ENCODE measurements at regions not wholly inside any gene's neighbourhood (a gene's known extent, or its start where the extent isn't known, plus 50 kb on each side); places are given as distances from the start of the nearest gene placed in this dataset.
"Not testable (repeated sequence)": the region's sequence is repeated elsewhere in the genome, so short reads cannot be mapped to it uniquely, and the experiment has no call there.

DNA sequence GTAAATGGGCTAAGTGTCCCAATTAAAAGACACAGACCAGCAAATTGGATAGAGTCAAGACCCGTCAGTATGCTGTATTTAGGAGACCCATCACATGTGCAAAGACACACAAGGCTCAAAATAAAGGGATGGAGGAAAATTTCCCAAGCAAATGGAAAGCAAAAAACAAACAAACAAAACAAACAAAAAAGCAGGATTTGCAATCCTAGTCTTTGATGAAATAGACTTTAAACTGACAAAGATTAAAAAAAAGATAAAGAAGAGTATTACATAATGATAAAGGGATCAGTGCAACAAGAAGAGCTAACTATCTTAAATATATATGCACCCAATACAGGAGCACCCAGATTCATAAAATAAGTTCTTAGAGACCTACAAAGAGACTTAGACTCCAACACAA is 429.6 kb downstream of the MAT2B start:
- dilution Hi-C loops (cut with MboI; ENCODE audit: extremely low pct_ligation_motif_present, low sequenced_read_pairs); H3K27me3 ChIP-seq (ENCODE audit: control insufficient read depth in 2 of 2, insufficient read depth in 2 of 2, low read length in 2 of 2); POLR2A ChIA-PET; H4K20me1 ChIP-seq (replicated peaks; ENCODE audit: control insufficient read depth, extremely low read depth, insufficient read depth, low read length); CTCF ChIA-PET; intact Hi-C loops (cut with micrococcal nuclease); H3K9me1 ChIP-seq (replicated peaks; ENCODE audit: control insufficient read depth, extremely low read depth, insufficient read depth, low read length); BruUV-seq (replicated peaks); H3K79me2 ChIP-seq (ENCODE audit: control insufficient read depth, insufficient read depth, low read length); H3K4me2 ChIP-seq (ENCODE audit: insufficient read depth, low read length); H3K4me1 ChIP-seq (ENCODE audit: control insufficient read depth, extremely low read depth, insufficient read depth, low read length); H3K4me3 ChIP-seq (replicated peaks in 1 of 3; ENCODE audit: insufficient read depth in 1 of 3, low read depth in 1 of 3, low read length in 3 of 3); H3K9ac ChIP-seq (replicated peaks; ENCODE audit: extremely low read depth, insufficient read depth, low read length); H3K9me3 ChIP-seq (replicated peaks; ENCODE audit: control insufficient read depth, insufficient read depth, low read length); FAIRE-seq; H3K27ac ChIP-seq (ENCODE audit: insufficient read depth, low read depth, low read length); H2AFZ ChIP-seq (ENCODE audit: low read depth, low read length); DNase-seq (ENCODE audit: low read depth, low spot score); H3K36me3 ChIP-seq (ENCODE audit: control insufficient read depth in 2 of 2, extremely low read depth in 1 of 2, insufficient read depth in 2 of 2, low read length in 2 of 2): not testable (repeated sequence)

DNA sequence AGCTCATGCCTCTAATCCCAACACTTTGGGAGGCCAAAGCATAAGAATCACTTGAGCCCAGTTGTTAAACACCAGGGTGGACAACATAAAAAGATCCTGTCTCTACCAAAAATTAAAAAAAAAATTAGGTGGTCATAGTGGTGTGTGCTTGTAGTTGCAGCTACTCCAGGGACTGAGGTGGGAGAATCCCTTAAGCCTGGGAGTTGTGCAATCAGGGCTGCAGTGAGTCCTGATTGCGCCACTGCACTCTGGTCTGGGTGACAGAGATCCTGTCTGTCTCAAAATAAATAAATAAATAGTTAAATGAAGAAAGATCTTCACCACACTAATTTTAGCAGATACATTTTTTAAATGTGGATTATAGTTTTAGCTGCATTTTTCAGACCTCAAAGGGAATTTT is 433.2 kb downstream of the MAT2B start:
- FAIRE-seq (no peak), DNase-seq (ENCODE audit: low read depth, low spot score) (no peak)
- ChIA-PET CTCF (no interaction called here), POLR2A (no interaction called here)
- no peaks in the 10 kb centered on the region for H3K27me3 ChIP-seq (ENCODE audit: control insufficient read depth in 2 of 2, insufficient read depth in 2 of 2, low read length in 2 of 2)
- H3K4me1 ChIP-seq (ENCODE audit: control insufficient read depth, extremely low read depth, insufficient read depth, low read length): peaks cover 4% of the 10 kb centered on the region
- intact Hi-C loops (cut with micrococcal nuclease): no loop called here
- no peak overlapping the region for H2AFZ ChIP-seq (ENCODE audit: low read depth, low read length)
- no peak overlapping the region for H3K9ac ChIP-seq (replicated peaks; ENCODE audit: extremely low read depth, insufficient read depth, low read length)
- H4K20me1 ChIP-seq (replicated peaks; ENCODE audit: control insufficient read depth, extremely low read depth, insufficient read depth, low read length): no peaks in the 10 kb centered on the region
- H3K79me2 ChIP-seq (ENCODE audit: control insufficient read depth, insufficient read depth, low read length): no peaks in the 10 kb centered on the region
- no peak overlapping the region for H3K4me3 ChIP-seq (replicated peaks in 1 of 3; ENCODE audit: insufficient read depth in 1 of 3, low read depth in 1 of 3, low read length in 3 of 3)
- H3K36me3 ChIP-seq (ENCODE audit: control insufficient read depth in 2 of 2, extremely low read depth in 1 of 2, insufficient read depth in 2 of 2, low read length in 2 of 2): no peaks in the 10 kb centered on the region
- no TSS peak for BruUV-seq (replicated peaks)
- no peaks in the 10 kb centered on the region for H3K9me3 ChIP-seq (replicated peaks; ENCODE audit: control insufficient read depth, insufficient read depth, low read length)
- TF ChIP-seq POLR2AphosphoS5 (IDR thresholded peaks at IDR 0.05; ENCODE audit: insufficient read depth, low read depth, low read length) (no peak), POLR2A (IDR thresholded peaks at IDR 0.05; ENCODE audit: low read depth, low read length) (no peak), EZH2 (IDR thresholded peaks at IDR 0.05; ENCODE audit: borderline replicate concordance, low read depth, low read length, severe bottlenecking) (no peak), MYC (IDR thresholded peaks at IDR 0.05; ENCODE audit: low read depth, low read length) (no peak), GATA2 (IDR thresholded peaks at IDR 0.05; ENCODE audit: insufficient read depth, insufficient read length, low read depth, low read length) (no peak), JUN (IDR thresholded peaks at IDR 0.05; ENCODE audit: borderline replicate concordance, insufficient read depth, insufficient read length, low read depth) (no peak), FOS (IDR thresholded peaks at IDR 0.05; ENCODE audit: borderline replicate concordance, insufficient read depth, low read length) (no peak)
- TF ChIP-seq, protein P1, sequence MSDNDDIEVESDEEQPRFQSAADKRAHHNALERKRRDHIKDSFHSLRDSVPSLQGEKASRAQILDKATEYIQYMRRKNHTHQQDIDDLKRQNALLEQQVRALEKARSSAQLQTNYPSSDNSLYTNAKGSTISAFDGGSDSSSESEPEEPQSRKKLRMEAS (IDR thresholded peaks at IDR 0.05; ENCODE audit: insufficient read depth, insufficient read length): no peak
- TF ChIP-seq, protein P2, sequence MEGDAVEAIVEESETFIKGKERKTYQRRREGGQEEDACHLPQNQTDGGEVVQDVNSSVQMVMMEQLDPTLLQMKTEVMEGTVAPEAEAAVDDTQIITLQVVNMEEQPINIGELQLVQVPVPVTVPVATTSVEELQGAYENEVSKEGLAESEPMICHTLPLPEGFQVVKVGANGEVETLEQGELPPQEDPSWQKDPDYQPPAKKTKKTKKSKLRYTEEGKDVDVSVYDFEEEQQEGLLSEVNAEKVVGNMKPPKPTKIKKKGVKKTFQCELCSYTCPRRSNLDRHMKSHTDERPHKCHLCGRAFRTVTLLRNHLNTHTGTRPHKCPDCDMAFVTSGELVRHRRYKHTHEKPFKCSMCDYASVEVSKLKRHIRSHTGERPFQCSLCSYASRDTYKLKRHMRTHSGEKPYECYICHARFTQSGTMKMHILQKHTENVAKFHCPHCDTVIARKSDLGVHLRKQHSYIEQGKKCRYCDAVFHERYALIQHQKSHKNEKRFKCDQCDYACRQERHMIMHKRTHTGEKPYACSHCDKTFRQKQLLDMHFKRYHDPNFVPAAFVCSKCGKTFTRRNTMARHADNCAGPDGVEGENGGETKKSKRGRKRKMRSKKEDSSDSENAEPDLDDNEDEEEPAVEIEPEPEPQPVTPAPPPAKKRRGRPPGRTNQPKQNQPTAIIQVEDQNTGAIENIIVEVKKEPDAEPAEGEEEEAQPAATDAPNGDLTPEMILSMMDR (IDR thresholded peaks at IDR 0.05; ENCODE audit: extremely low read depth in 1 of 2, insufficient read depth in 1 of 2, low read depth in 1 of 2, low read length in 2 of 2): no peak
- dilution Hi-C loops (cut with MboI; ENCODE audit: extremely low pct_ligation_motif_present, low sequenced_read_pairs): no loop called here
- H3K27ac ChIP-seq (ENCODE audit: insufficient read depth, low read depth, low read length): no peak overlapping the region
- H3K9me1 ChIP-seq (replicated peaks; ENCODE audit: control insufficient read depth, extremely low read depth, insufficient read depth, low read length): no peaks in the 10 kb centered on the region
- no peak overlapping the region for H3K4me2 ChIP-seq (ENCODE audit: insufficient read depth, low read length)

All from endothelial cell of umbilical vein (primary cell).